ENCODE measurements at regions not wholly inside any gene's neighbourhood (a gene's known extent, or its start where the extent isn't known, plus 50 kb on each side); places are given as distances from the start of the nearest gene placed in this dataset.
"Not testable (repeated sequence)": the region's sequence is repeated elsewhere in the genome, so short reads cannot be mapped to it uniquely, and the experiment has no call there.

GRCh38 chr3:151589311-151589710 lies 128.4 kb upstream of the IGSF10 start:
- in situ Hi-C loops (cut with MboI; ENCODE audit: low sequenced_read_pairs, unreplicated experiment) = no loop called here
- no peak for TF ChIP-seq CTCF (IDR thresholded peaks at IDR 0.05; ENCODE audit: borderline replicate concordance, control extremely low read depth, extremely low read depth, insufficient read depth, missing control alignments)
- no peak for DNase-seq (ENCODE audit: low spot score)

- in situ Hi-C loops (cut with MboI; ENCODE audit: low sequenced_read_pairs, unreplicated experiment); DNase-seq (ENCODE audit: low spot score): not testable (repeated sequence)
Observed at GRCh38 chr3:151587659-151588058, 126.8 kb upstream of the IGSF10 start.

- DNase-seq (ENCODE audit: low spot score) = peak; percentile 6
- in situ Hi-C loops (cut with MboI; ENCODE audit: low sequenced_read_pairs, unreplicated experiment) = no loop called here
- TF ChIP-seq CTCF (IDR thresholded peaks at IDR 0.05; ENCODE audit: borderline replicate concordance, control extremely low read depth, extremely low read depth, insufficient read depth, missing control alignments) = no peak
Observed at GRCh38 chr3:151584566-151584965, 123.7 kb upstream of the IGSF10 start.

- in situ Hi-C loops (cut with MboI; ENCODE audit: low sequenced_read_pairs, unreplicated experiment) = no loop called here
Observed at GRCh38 chr3:151581035-151581434, 120.2 kb upstream of the IGSF10 start.

GRCh38 chr3:151580591-151580990 lies 119.7 kb upstream of the IGSF10 start:
- no peak for TF ChIP-seq CTCF (IDR thresholded peaks at IDR 0.05; ENCODE audit: borderline replicate concordance, control extremely low read depth, extremely low read depth, insufficient read depth, missing control alignments)
- in situ Hi-C loops (cut with MboI; ENCODE audit: low sequenced_read_pairs, unreplicated experiment) = no loop called here
- DNase-seq (ENCODE audit: low spot score) = no peak

More at GRCh38 chr3:151581035-151581434, 120.2 kb upstream of the IGSF10 start:
- no peak for DNase-seq (ENCODE audit: low spot score)
- no peak for TF ChIP-seq CTCF (IDR thresholded peaks at IDR 0.05; ENCODE audit: borderline replicate concordance, control extremely low read depth, extremely low read depth, insufficient read depth, missing control alignments)

- in situ Hi-C loops (cut with MboI; ENCODE audit: low sequenced_read_pairs, unreplicated experiment) = no loop called here
- no peak for DNase-seq (ENCODE audit: low spot score)
- TF ChIP-seq CTCF (IDR thresholded peaks at IDR 0.05; ENCODE audit: borderline replicate concordance, control extremely low read depth, extremely low read depth, insufficient read depth, missing control alignments) = no peak
Observed at GRCh38 chr3:151579571-151580270, 118.9 kb upstream of the IGSF10 start.

- in situ Hi-C loops (cut with MboI; ENCODE audit: low sequenced_read_pairs, unreplicated experiment) = no loop called here
- TF ChIP-seq CTCF (IDR thresholded peaks at IDR 0.05; ENCODE audit: borderline replicate concordance, control extremely low read depth, extremely low read depth, insufficient read depth, missing control alignments) = no peak
- no peak for DNase-seq (ENCODE audit: low spot score)
Observed at GRCh38 chr3:151578495-151578894, 117.6 kb upstream of the IGSF10 start.
